Endothelial cell (in vitro differentiated cells): ENCODE measurements at regions not wholly inside any gene's neighbourhood (a gene's known extent, or its start where the extent isn't known, plus 50 kb on each side); places are given as distances from the start of the nearest gene placed in this dataset.

Experiments used
- DNase-seq: peaks from one replicate; pipeline ENCODE4 v3.0.0; 2021; ENCODE audit warnings: low spot score
- H3K27ac Mint-ChIP-seq: one replicate; pipeline ENCODE4 v1.8.0; 2021; ENCODE audit warnings: mixed read lengths, inconsistent platforms; ENCODE audit not compliant: unreplicated experiment
- H3K27me3 Mint-ChIP-seq: one replicate; pipeline ENCODE4 v1.8.0; 2021; ENCODE audit warnings: mild to moderate bottlenecking, moderate library complexity, mixed read lengths, inconsistent platforms; ENCODE audit not compliant: unreplicated experiment
- H3K36me3 Mint-ChIP-seq: one replicate; pipeline ENCODE4 v1.8.0; 2021; ENCODE audit warnings: mild to moderate bottlenecking, low read depth, mixed read lengths, inconsistent platforms; ENCODE audit not compliant: unreplicated experiment
- H3K4me1 Mint-ChIP-seq: one replicate; pipeline ENCODE4 v1.8.0; 2021; ENCODE audit warnings: mild to moderate bottlenecking, mixed read lengths, inconsistent platforms; ENCODE audit not compliant: unreplicated experiment
- H3K4me3 Mint-ChIP-seq: one replicate; pipeline ENCODE4 v1.8.0; 2021; ENCODE audit warnings: mild to moderate bottlenecking, mixed read lengths, inconsistent platforms; ENCODE audit not compliant: unreplicated experiment
- H3K9me3 Mint-ChIP-seq: one replicate; pipeline ENCODE4 v1.8.0; 2021; ENCODE audit warnings: mixed read lengths, inconsistent platforms; ENCODE audit not compliant: unreplicated experiment
- CTCF ChIP-seq: fragments of 200-600 bp; sonication (generic); IDR thresholded peaks from one replicate; pipeline ENCODE4 v1.5.0; 2021; ENCODE audit warnings: antibody characterized with exemption; ENCODE audit not compliant: unreplicated experiment

GRCh38 chr3:177983320-177983719, 552.9 kb upstream of the KCNMB2 start:
- Mint-ChIP-seq H3K27ac (no peak overlapping the region), H3K27me3 (no peaks in the 10 kb centered on the region), H3K4me3 (no peak overlapping the region), H3K9me3 (no peaks in the 10 kb centered on the region), H3K36me3 (no peaks in the 10 kb centered on the region), H3K4me1 (no peaks in the 10 kb centered on the region)
- TF ChIP-seq CTCF, result no peak
- no peak for DNase-seq

- H3K4me3 Mint-ChIP-seq, result no peak overlapping the region
- no peak overlapping the region for H3K27ac Mint-ChIP-seq
- H3K27me3 Mint-ChIP-seq, result no peaks in the 10 kb centered on the region
- no peaks in the 10 kb centered on the region for H3K9me3 Mint-ChIP-seq
- H3K36me3 Mint-ChIP-seq, result no peaks in the 10 kb centered on the region
- TF ChIP-seq CTCF, result no peak
- DNase-seq, result no peak
- no peaks in the 10 kb centered on the region for H3K4me1 Mint-ChIP-seq
Observed at GRCh38 chr3:177992993-177993970, 543.0 kb upstream of the KCNMB2 start.

GRCh38 chr3:177994976-177995375, 541.3 kb upstream of the KCNMB2 start:
- Mint-ChIP-seq H3K4me3 (no peak overlapping the region), H3K27ac (no peak overlapping the region), H3K4me1 (no peaks in the 10 kb centered on the region), H3K36me3 (no peaks in the 10 kb centered on the region), H3K27me3 (no peaks in the 10 kb centered on the region), H3K9me3 (no peaks in the 10 kb centered on the region)
- no peak for DNase-seq
- no peak for TF ChIP-seq CTCF

- H3K4me3 Mint-ChIP-seq, result no peak overlapping the region
- no peak for DNase-seq
- TF ChIP-seq CTCF, result no peak
- H3K4me1 Mint-ChIP-seq, result no peaks in the 10 kb centered on the region
- H3K27ac Mint-ChIP-seq, result no peak overlapping the region
- H3K9me3 Mint-ChIP-seq, result no peaks in the 10 kb centered on the region
- H3K36me3 Mint-ChIP-seq, result no peaks in the 10 kb centered on the region
- H3K27me3 Mint-ChIP-seq, result no peaks in the 10 kb centered on the region
Observed at GRCh38 chr3:177995381-177996085, 540.7 kb upstream of the KCNMB2 start.

GRCh38 chr3:178001670-178002101, 534.5 kb upstream of the KCNMB2 start:
- H3K36me3 Mint-ChIP-seq, result no peaks in the 10 kb centered on the region
- H3K27ac Mint-ChIP-seq, result no peak overlapping the region
- TF ChIP-seq CTCF, result no peak

More at GRCh38 chr3:178001670-178002101, 534.5 kb upstream of the KCNMB2 start:
- Mint-ChIP-seq H3K4me3 (no peak overlapping the region), H3K4me1 (peaks cover 8% of the 10 kb centered on the region), H3K9me3 (no peaks in the 10 kb centered on the region), H3K27me3 (no peaks in the 10 kb centered on the region)
- DNase-seq, result no peak
